GM12873 (cell line): ENCODE measurements at regions not wholly inside any gene's neighbourhood (a gene's known extent, or its start where the extent isn't known, plus 50 kb on each side); places are given as distances from the start of the nearest gene placed in this dataset.

Source experiments
- TF ChIP-seq, protein P1 (sequence below): IDR thresholded peaks from 2 replicates; pipeline ENCODE4 v1.5.1; 2012; ENCODE audit warnings: low read depth, mild to moderate bottlenecking, moderate library complexity, low read length, control low read depth; ENCODE audit not compliant: insufficient read depth; ENCODE audit errors: missing control alignments

DNA sequence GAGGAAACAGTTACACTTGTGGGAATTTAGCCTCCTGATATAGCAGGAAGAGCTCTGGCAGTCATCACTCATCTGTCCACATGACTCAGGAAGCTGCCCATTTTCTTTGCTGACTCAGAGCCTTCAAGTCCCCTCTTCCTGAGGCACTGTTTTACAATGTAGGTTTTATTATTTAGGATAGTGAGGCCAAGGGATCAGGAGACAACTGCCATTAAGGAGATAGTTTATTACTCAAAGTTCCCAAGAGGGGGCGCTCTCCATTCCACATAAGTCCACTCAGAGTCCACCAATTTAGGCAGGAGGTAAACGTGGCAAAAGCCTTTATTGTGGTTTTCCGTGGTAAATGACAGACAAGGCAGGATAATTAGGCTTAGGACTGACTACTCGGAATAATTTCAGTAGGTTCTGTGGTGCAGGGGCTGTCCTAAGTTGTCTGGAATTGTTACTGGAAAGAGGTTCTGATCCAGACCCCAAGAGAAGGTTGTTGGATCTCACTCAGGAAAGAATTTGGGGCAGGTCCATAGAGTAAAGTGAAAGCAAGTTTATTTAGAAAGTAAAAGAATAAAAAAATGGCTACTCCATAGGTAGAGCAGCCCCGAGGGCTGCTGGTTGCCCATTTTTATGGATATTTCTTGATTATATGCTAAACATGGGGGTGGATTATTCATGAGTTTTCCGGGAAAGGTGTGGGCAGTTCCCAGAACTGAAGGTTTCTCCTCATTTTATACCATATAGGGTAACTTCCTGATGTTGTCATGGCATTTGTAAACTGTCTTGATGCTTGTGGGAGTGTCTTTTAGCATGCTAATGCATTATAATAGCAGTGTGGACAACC is 96.0 kb upstream of the RAB40AL start:
- TF ChIP-seq, protein P1, sequence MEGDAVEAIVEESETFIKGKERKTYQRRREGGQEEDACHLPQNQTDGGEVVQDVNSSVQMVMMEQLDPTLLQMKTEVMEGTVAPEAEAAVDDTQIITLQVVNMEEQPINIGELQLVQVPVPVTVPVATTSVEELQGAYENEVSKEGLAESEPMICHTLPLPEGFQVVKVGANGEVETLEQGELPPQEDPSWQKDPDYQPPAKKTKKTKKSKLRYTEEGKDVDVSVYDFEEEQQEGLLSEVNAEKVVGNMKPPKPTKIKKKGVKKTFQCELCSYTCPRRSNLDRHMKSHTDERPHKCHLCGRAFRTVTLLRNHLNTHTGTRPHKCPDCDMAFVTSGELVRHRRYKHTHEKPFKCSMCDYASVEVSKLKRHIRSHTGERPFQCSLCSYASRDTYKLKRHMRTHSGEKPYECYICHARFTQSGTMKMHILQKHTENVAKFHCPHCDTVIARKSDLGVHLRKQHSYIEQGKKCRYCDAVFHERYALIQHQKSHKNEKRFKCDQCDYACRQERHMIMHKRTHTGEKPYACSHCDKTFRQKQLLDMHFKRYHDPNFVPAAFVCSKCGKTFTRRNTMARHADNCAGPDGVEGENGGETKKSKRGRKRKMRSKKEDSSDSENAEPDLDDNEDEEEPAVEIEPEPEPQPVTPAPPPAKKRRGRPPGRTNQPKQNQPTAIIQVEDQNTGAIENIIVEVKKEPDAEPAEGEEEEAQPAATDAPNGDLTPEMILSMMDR = peak; percentile 46

DNA sequence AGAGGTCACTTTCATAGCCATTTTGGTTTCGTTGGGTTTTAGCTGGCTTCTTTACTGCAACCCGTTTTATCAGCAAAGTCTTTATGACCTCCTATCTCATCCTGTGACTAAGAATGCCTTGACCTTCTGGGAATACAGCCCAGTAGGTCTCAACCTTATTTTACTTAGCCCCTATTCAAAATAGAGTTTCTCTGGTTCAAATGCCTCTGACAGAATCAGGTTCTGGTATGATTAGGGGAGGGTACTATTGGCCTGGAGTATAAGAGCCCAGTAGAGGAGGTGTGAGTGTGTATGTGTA is 95.4 kb upstream of the RAB40AL start:
- TF ChIP-seq, protein P1 = no peak

DNA sequence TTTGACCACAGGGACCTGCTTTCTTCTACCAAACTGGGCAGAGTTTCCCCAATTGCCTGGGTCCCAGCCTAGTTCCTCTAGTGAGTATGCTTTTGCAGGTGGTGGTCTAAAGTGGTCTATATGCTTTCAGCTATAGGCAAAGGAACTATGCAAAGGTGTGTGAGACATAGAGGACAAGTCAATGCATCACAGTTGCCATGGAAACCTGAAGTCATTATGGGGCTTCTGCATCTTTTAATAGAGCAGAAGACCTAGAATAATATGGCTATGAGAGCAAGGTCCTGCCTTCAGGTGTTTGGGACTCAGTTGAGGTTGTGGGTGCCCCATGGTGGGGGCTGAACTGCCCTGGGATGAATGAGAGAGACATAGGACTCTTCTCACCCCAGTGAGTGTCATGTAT is 92.1 kb upstream of the RAB40AL start:
- TF ChIP-seq, protein P1 = no peak

DNA sequence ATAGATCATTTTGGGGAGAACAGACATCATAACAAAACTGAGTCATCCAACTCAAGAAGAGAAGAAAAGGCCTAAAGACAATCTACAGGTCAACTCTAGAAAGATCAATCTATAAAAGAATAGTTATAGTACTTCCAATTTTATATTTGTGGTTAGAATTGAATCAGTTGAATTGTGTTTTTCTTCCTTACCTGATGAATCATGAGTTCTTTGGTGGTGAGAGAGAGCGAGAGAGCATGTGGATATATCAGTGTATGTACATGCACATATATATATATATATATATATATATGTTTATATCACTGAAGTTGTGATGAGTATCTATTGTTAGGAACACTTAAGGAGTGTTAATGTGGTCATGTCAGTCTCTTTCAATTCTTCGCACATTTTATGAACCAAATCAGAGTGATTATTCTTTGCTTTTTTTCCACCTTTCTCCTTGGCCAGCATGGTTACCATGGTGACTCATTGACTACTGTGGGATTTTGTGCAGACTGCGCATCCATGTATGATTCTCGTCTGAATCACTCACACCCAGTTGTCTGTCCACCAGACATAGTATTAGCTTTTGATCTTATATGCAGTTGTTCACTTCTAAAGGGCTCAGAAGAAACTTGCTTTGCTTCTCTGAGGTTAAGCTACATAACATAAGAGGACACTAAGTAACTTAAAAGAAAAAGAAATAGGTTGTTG is 90.4 kb upstream of the RAB40AL start:
- TF ChIP-seq, protein P1 = no peak

DNA sequence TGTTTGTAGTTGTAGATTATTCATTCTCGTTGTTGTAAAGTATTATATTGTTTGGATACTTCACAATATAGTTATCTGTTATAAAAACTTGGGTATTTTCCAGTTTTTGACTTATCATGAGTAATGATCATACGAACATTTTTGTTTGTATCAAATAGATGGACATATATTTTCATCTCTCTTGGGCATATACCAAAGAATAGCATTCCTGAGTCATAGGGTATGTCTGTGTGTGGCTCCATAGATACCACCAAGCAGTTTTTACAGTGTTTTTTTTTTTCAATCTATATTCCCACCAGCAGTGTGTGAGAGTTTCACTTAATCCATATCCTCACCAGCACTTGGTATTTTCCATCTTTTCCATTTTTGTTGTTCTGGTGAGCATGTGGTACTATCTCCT is 89.7 kb upstream of the RAB40AL start:
- TF ChIP-seq, protein P1 = no peak

DNA sequence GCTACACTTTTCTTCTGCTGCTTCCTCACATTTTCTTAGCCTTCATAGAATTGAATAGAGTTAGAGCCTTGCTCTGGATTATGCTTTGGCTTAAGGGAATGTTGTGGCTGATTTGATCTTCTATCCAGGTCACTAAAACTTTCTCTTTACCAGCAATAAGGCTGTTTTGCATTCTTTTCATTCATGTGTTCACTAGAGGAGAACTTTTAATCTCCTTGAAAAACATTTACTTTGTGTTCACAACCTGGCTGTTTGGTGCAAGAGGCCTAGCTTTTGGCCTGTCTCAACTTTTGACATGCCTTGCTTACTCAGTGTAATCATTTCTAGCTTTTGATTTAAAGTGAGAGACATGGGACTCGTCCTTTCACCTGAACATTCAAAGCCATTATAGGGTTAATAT is 87.7 kb upstream of the RAB40AL start:
- TF ChIP-seq, protein P1 = no peak

DNA sequence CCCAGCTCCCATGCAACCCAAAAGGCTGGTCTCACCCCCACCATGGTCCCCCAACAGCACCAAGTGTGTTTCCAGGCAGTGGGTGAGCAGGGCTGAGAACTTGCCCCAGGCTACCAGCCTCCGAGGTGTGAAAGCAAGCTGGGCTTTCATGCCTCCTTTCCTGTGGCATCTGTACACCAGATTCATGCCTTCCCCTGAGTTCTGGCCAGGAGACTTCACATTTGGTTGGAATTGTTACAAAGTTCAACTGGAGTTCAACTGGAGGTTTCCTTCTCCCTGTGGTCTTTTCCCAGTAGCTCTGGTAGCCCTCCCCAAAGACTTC is 77.6 kb upstream of the RAB40AL start:
- TF ChIP-seq, protein P1 = no peak
